ENCODE measurements at regions not wholly inside any gene's neighbourhood (a gene's known extent, or its start where the extent isn't known, plus 50 kb on each side); places are given as distances from the start of the nearest gene placed in this dataset.

- TF ChIP-seq, protein P1, sequence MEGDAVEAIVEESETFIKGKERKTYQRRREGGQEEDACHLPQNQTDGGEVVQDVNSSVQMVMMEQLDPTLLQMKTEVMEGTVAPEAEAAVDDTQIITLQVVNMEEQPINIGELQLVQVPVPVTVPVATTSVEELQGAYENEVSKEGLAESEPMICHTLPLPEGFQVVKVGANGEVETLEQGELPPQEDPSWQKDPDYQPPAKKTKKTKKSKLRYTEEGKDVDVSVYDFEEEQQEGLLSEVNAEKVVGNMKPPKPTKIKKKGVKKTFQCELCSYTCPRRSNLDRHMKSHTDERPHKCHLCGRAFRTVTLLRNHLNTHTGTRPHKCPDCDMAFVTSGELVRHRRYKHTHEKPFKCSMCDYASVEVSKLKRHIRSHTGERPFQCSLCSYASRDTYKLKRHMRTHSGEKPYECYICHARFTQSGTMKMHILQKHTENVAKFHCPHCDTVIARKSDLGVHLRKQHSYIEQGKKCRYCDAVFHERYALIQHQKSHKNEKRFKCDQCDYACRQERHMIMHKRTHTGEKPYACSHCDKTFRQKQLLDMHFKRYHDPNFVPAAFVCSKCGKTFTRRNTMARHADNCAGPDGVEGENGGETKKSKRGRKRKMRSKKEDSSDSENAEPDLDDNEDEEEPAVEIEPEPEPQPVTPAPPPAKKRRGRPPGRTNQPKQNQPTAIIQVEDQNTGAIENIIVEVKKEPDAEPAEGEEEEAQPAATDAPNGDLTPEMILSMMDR (conservative IDR thresholded peaks at IDR 0.05; ENCODE audit: low read length), result no peak
- TF ChIP-seq EZH2phosphoT487 (IDR thresholded peaks at IDR 0.05; ENCODE audit: borderline replicate concordance, low read depth, low read length), result no peak
These were observed 69.4 kb downstream of the GRIN2B start for GRCh38 chr12:13911756-13912554.
